Loucy (cell line): ENCODE measurements at regions not wholly inside any gene's neighbourhood (a gene's known extent, or its start where the extent isn't known, plus 50 kb on each side); places are given as distances from the start of the nearest gene placed in this dataset.

Experiments
- EZH2phosphoT487 ChIP-seq: fragments of 200-600 bp; IDR thresholded peaks from 2 replicates; pipeline ENCODE4 v1.6.1; 2018; ENCODE audit warnings: antibody characterized with exemption, mild to moderate bottlenecking, moderate library complexity, borderline replicate concordance
- TF ChIP-seq, protein P1 (sequence below): fragments of 200-600 bp; sonication (generic); conservative IDR thresholded peaks from 2 replicates; pipeline ENCODE4 v1.5.1; 2014; ENCODE audit warnings: mild to moderate bottlenecking, antibody characterized with exemption, low read length

DNA sequence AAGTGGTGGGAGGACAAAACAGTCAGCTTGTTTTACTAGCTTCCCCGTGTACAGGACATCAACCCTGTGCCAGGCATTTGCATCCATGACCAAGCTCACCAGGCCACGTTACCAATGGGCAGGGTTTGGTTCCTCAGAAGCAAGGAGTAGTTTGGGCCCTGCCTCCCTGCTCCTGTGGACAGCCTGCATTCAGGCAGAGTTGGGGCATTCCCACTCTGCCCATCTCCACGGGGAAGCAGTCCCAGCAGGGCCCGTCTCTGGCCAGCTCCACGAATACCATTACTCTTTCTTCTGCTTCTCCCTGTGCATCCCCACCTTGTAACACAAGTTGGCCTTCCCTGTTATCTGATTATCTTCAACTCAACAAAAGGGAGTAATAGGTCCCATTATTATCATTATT is 54.0 kb upstream of the RIOK3 start:
- TF ChIP-seq, protein P1, sequence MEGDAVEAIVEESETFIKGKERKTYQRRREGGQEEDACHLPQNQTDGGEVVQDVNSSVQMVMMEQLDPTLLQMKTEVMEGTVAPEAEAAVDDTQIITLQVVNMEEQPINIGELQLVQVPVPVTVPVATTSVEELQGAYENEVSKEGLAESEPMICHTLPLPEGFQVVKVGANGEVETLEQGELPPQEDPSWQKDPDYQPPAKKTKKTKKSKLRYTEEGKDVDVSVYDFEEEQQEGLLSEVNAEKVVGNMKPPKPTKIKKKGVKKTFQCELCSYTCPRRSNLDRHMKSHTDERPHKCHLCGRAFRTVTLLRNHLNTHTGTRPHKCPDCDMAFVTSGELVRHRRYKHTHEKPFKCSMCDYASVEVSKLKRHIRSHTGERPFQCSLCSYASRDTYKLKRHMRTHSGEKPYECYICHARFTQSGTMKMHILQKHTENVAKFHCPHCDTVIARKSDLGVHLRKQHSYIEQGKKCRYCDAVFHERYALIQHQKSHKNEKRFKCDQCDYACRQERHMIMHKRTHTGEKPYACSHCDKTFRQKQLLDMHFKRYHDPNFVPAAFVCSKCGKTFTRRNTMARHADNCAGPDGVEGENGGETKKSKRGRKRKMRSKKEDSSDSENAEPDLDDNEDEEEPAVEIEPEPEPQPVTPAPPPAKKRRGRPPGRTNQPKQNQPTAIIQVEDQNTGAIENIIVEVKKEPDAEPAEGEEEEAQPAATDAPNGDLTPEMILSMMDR, result no peak
- no peak for TF ChIP-seq EZH2phosphoT487
